ENCODE measurements at regions not wholly inside any gene's neighbourhood (a gene's known extent, or its start where the extent isn't known, plus 50 kb on each side); places are given as distances from the start of the nearest gene placed in this dataset.

DNA sequence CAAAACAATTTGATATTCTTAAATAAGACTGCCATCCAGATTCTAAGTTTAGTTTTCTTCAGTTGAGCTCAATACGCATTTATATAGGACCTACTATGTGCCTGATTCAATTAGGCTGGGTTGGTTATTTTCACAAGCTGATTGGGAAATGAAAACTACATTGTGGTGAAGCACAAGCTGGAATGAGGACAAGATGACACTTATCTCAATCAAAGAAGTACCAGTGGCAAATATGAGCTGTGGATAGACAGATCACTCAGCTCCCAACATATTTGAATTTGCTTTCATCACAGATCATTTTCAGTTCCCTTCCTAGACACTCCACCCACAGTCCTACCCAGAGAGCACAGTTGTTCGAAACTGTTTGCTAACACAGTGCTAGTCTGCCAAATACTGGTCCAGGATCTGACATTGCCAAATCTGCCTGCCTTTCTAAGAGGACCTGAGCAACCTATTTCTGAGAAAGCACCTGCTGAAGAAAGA, 74.7 kb downstream of the LLPH start (continued):
- TF ChIP-seq SAP30 (IDR thresholded peaks at IDR 0.05; ENCODE audit: insufficient read depth, insufficient replicate concordance, low read length) (no peak), SP2 (IDR thresholded peaks at IDR 0.05; ENCODE audit: low read length) (no peak)
